B cell (primary cell): ENCODE measurements at regions not wholly inside any gene's neighbourhood (a gene's known extent, or its start where the extent isn't known, plus 50 kb on each side); places are given as distances from the start of the nearest gene placed in this dataset.

Experiments used
- CTCF ChIP-seq: fragments of 200-600 bp; IDR thresholded peaks from one replicate; pipeline ENCODE4 v1.8.0; 2022; ENCODE audit warnings: antibody characterized with exemption, mild to moderate bottlenecking
- EZH2 ChIP-seq: IDR thresholded peaks from 2 replicates; pipeline ENCODE4 v1.6.1; 2012; ENCODE audit warnings: borderline replicate concordance, low read depth, mild to moderate bottlenecking, moderate library complexity, low read length; ENCODE audit not compliant: insufficient read depth, poor library complexity, severe bottlenecking

GRCh38 chr5:135100011-135100410 lies 66.0 kb upstream of the PITX1 start:
- TF ChIP-seq CTCF (no peak), EZH2 (no peak)
